ENCODE measurements at regions not wholly inside any gene's neighbourhood (a gene's known extent, or its start where the extent isn't known, plus 50 kb on each side); places are given as distances from the start of the nearest gene placed in this dataset.

DNA sequence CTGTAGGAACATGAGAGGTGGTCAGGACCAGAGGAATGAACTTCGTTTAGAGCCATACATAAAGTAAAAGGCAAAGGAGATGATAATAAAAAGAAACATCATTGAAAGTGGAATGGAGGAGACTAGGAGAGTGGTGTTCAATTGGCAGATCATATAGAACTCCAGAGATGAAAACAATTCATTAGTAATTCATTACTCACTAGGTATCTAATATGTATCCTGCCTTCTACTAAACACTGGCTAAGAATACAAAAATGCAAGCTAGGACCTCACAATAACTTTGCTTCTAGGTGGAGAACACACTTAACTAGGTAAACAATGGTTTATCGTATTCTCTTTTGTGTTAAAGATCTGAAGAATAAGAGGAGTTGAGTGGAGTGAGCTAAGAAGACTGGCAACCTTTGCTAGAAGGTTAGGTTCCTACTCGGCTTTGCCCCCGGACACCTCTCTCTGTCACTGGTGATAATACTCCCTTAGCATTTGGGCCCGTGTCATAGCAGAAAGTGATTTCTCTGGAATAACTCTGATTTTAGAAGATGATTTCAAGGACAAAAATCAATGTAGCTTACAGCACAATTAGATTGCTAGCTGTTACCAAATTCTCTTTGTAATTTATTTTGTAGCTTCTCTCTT, 88.6 kb upstream of the IFNE start:
- TF ChIP-seq POLR2A (IDR thresholded peaks at IDR 0.05) (no peak), POLR2AphosphoS5 (IDR thresholded peaks at IDR 0.05) (no peak), EP300 (IDR thresholded peaks at IDR 0.05) (no peak)
- TF ChIP-seq, protein P1, sequence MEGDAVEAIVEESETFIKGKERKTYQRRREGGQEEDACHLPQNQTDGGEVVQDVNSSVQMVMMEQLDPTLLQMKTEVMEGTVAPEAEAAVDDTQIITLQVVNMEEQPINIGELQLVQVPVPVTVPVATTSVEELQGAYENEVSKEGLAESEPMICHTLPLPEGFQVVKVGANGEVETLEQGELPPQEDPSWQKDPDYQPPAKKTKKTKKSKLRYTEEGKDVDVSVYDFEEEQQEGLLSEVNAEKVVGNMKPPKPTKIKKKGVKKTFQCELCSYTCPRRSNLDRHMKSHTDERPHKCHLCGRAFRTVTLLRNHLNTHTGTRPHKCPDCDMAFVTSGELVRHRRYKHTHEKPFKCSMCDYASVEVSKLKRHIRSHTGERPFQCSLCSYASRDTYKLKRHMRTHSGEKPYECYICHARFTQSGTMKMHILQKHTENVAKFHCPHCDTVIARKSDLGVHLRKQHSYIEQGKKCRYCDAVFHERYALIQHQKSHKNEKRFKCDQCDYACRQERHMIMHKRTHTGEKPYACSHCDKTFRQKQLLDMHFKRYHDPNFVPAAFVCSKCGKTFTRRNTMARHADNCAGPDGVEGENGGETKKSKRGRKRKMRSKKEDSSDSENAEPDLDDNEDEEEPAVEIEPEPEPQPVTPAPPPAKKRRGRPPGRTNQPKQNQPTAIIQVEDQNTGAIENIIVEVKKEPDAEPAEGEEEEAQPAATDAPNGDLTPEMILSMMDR (IDR thresholded peaks at IDR 0.05): no peak
- H3K4me3 ChIP-seq: no peak overlapping the region
- 62 to 80% (median 65%) methylated on average over 5 of the region's 5 CpGs for WGBS, 5 donors
- no peak for DNase-seq
- no peaks in the 10 kb centered on the region for H3K9me3 ChIP-seq
- no peaks in the 10 kb centered on the region for H3K4me1 ChIP-seq
- H3K27ac ChIP-seq: no peak overlapping the region
- H3K27me3 ChIP-seq: peaks cover 0 to 5% (median 0%) of the 10 kb centered on the region in 3 donors
- intact Hi-C loops (cut with DNase I; ENCODE audit: low total_unique reads): no loop called here
- H3K36me3 ChIP-seq: no peaks in the 10 kb centered on the region

DNA sequence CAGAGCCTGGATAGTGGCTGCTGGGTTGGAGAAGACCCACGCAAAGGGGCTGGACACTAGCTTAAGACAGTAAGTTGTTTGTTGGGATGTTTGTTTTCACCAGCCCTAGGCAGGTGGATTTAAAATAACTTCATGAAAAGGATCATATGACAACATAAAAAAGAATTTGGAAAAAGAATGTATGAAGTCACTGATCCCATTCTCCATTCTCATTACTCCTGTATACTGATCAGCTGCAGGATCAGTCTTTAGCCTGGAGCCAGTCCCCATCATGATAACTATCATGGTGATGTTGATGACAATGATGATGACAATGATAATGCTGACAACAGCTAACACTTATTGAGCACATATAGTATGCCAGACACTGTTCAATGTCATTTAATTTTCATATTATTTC, 92.1 kb upstream of the IFNE start:
- no peak overlapping the region for H3K27ac ChIP-seq
- WGBS, 5 donors: 86 to 97% (median 89%) methylated on average over 1 of the region's 1 CpG
- intact Hi-C loops (cut with DNase I; ENCODE audit: low total_unique reads): no loop called here
- no peak for DNase-seq
- H3K36me3 ChIP-seq: no peaks in the 10 kb centered on the region
- H3K4me1 ChIP-seq: peaks cover 1 to 14% (median 4%) of the 10 kb centered on the region in 4 donors
- H3K4me3 ChIP-seq: no peak overlapping the region
- TF ChIP-seq POLR2A (IDR thresholded peaks at IDR 0.05) (no peak), EP300 (IDR thresholded peaks at IDR 0.05) (no peak)
- TF ChIP-seq, protein P1 (IDR thresholded peaks at IDR 0.05): no peak
- no peaks in the 10 kb centered on the region for H3K9me3 ChIP-seq
- peaks cover 0 to 5% (median 0%) of the 10 kb centered on the region in 3 donors for H3K27me3 ChIP-seq

DNA sequence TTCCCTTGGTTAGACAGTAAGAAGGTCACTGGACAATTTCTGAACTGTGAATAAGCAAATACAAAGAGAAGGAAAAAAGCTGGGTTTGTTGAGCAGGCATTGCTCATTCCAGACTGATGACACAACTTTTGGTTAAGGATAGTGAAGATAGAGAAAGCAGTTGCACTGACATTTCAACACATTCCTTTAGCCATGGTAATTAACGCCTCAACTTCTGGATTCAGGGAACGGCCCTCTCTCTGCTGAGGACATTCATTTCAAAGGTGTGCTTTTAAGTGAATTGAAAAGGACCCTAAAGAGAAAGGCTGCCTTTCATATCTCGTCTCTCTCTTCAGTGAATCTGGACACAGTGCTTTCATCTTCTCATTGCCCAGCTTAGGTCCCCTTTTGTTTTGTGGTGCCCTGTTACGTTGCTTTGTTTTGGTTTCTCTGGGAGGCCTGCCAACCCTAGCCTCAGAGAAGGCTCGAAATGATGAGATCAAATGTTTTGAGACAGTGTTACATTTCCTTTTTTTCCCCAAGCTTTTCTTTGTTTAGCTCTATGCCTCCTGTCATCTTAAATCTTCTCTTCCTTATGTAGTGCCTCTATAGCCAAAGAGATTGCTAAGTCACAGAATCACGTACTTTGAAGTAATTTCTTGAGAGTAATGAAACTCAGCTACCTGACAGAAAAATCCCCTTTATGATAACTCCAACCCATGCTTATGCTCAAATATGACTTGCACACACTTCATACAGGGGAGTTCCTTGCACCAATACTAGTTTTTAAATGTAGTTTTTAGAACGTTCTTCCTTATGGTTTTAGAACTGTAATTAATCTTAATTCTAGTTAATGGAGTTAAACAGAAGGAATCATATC, 94.4 kb upstream of the IFNE start:
- H3K36me3 ChIP-seq: no peaks in the 10 kb centered on the region
- intact Hi-C loops (cut with DNase I; ENCODE audit: low total_unique reads): no loop called here
- DNase-seq: peak in 1 of 2 donors; percentile 17
- 45 to 67% (median 52%) methylated on average over 6 to 7 of the region's 7 CpGs for WGBS, 5 donors
- H3K27ac ChIP-seq: no peak overlapping the region
- H3K27me3 ChIP-seq: no peaks in the 10 kb centered on the region
- no peak overlapping the region for H3K4me3 ChIP-seq
- H3K9me3 ChIP-seq: no peaks in the 10 kb centered on the region
- H3K4me1 ChIP-seq: peaks cover 5 to 22% (median 10%) of the 10 kb centered on the region in 4 donors
- TF ChIP-seq POLR2A (IDR thresholded peaks at IDR 0.05) (no peak), EP300 (IDR thresholded peaks at IDR 0.05) (no peak), POLR2AphosphoS5 (IDR thresholded peaks at IDR 0.05) (no peak)
- TF ChIP-seq, protein P1 (IDR thresholded peaks at IDR 0.05): no peak

DNA sequence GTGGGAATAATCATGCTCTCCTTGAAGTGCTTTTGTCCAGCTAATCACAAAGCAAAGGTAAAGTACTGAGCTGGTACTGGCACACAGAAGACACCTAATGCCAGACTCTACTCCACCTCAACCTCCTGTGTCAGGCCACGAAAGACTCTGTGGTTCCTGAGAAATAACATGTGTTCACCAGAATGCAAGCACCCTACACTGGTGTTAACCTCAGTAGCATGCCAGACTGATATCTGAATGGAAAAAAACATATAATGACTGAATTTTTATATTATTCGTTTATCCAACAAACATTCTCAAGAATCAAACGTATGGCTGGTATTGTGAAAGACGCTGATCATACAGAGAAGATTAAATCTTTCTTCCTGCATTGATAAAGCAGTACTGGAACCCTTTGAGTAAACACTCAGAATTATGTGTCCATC, 97.1 kb upstream of the IFNE start:
- TF ChIP-seq, protein P1 (IDR thresholded peaks at IDR 0.05): no peak
- TF ChIP-seq POLR2AphosphoS5 (IDR thresholded peaks at IDR 0.05): no peak
- TF ChIP-seq POLR2A (IDR thresholded peaks at IDR 0.05): no peak
- TF ChIP-seq EP300 (IDR thresholded peaks at IDR 0.05): no peak
- Histone ChIP-seq H3K4me3 (no peak overlapping the region), H3K27ac (peak overlapping the region in 2 of 5 donors; percentile 42 to 68), H3K4me1 (peaks cover 5 to 22% (median 10%) of the 10 kb centered on the region in 4 donors), H3K27me3 (no peaks in the 10 kb centered on the region), H3K36me3 (no peaks in the 10 kb centered on the region), H3K9me3 (no peaks in the 10 kb centered on the region)
- 26 to 57% (median 46%) methylated on average over 4 of the region's 4 CpGs for WGBS, 5 donors
- intact Hi-C loops (cut with DNase I; ENCODE audit: low total_unique reads): no loop called here
- peak in 1 of 2 donors; percentile 17 for DNase-seq

All from stomach (tissue), 8 donors.